Lower lobe of right lung (tissue), 2 donors: ENCODE measurements at regions not wholly inside any gene's neighbourhood (a gene's known extent, or its start where the extent isn't known, plus 50 kb on each side); places are given as distances from the start of the nearest gene placed in this dataset.

ENCODE experiments used
- ATAC-seq, 2 donors: fragments of 200-7000 bp; cut with Tn5 transposase; one replicate each; pipeline ENCODE4 v1.9.1; 2020 to 2022; ENCODE audit warnings: mild to moderate bottlenecking in 2 of 2, moderate library complexity in 2 of 2
- DNase-seq: peaks from one replicate; pipeline ENCODE4 v3.0.0-alpha.2; 2020
- H3K27ac ChIP-seq: fragments of 200-600 bp; one replicate; pipeline ENCODE4 v1.8.0; 2022
- H3K27me3 ChIP-seq: fragments of 200-600 bp; one replicate; pipeline ENCODE4 v1.8.0; 2022; ENCODE audit warnings: low read depth
- H3K36me3 ChIP-seq: fragments of 200-600 bp; one replicate; pipeline ENCODE4 v1.8.0; 2022; ENCODE audit warnings: mild to moderate bottlenecking
- H3K4me1 ChIP-seq: fragments of 200-600 bp; one replicate; pipeline ENCODE4 v1.8.0; 2022
- H3K4me3 ChIP-seq: fragments of 200-600 bp; one replicate; pipeline ENCODE4 v1.8.0; 2022; ENCODE audit warnings: mild to moderate bottlenecking
- H3K9me3 ChIP-seq: fragments of 200-600 bp; one replicate; pipeline ENCODE4 v1.8.0; 2022
- intact Hi-C: fragments of 100-400 bp; cut with DNase I; formaldehyde crosslinking; loops from one replicate; pipeline ENCODE4 v1.11.0; 2022
- TF ChIP-seq, protein P1 (sequence below): fragments of 200-600 bp; IDR thresholded peaks from one replicate; pipeline ENCODE4 v1.8.0; 2022; ENCODE audit warnings: antibody characterized with exemption, mild to moderate bottlenecking
- donor health status: DM: no; HTN: yes; CAD: no; lungs with severe emphysema.

DNA sequence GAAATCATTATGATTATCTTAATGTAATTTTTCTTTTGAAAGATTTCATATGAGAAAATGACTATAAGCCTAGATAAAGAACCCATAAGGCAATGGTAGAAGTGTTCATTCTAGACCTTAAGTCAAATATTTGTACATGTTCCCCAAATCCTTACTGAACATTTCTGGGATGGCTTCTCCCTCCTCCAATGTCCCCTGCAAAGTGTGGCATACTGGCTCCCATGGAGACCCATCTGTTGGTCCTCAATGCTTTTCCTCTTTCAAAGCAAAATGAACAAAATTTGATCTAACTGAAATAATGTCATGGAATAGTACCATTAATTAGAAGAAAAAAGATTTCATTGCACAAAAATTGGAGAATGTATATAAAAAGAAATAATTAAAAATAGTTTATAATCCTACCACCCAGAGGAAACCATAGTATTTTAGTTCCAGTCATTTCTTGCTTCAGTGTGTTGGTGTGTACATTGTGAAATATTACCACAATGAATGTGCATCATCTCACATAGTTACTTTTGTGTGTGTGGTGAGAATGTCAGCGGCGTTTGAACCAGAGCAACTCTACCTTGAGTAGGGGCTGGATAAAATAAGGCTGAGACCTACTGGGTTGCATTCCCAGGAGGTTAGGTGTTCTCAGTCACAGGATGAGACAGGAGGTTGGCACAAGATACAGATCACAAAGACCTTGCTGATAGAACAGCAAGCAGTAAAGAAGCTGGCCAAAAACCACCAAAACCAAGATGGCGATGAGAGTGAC lies 181.3 kb downstream of the UXS1 start:
- H3K27me3 ChIP-seq = no peaks in the 10 kb centered on the region
- no peaks in the 10 kb centered on the region for H3K4me1 ChIP-seq
- H3K4me3 ChIP-seq = no peak overlapping the region
- TF ChIP-seq, protein P1, sequence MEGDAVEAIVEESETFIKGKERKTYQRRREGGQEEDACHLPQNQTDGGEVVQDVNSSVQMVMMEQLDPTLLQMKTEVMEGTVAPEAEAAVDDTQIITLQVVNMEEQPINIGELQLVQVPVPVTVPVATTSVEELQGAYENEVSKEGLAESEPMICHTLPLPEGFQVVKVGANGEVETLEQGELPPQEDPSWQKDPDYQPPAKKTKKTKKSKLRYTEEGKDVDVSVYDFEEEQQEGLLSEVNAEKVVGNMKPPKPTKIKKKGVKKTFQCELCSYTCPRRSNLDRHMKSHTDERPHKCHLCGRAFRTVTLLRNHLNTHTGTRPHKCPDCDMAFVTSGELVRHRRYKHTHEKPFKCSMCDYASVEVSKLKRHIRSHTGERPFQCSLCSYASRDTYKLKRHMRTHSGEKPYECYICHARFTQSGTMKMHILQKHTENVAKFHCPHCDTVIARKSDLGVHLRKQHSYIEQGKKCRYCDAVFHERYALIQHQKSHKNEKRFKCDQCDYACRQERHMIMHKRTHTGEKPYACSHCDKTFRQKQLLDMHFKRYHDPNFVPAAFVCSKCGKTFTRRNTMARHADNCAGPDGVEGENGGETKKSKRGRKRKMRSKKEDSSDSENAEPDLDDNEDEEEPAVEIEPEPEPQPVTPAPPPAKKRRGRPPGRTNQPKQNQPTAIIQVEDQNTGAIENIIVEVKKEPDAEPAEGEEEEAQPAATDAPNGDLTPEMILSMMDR = no peak
- no peak overlapping the region for H3K27ac ChIP-seq
- no peaks in the 10 kb centered on the region for H3K9me3 ChIP-seq
- H3K36me3 ChIP-seq = no peaks in the 10 kb centered on the region
- ATAC-seq = no peak
- intact Hi-C loops = no loop called here
- DNase-seq = no peak

DNA sequence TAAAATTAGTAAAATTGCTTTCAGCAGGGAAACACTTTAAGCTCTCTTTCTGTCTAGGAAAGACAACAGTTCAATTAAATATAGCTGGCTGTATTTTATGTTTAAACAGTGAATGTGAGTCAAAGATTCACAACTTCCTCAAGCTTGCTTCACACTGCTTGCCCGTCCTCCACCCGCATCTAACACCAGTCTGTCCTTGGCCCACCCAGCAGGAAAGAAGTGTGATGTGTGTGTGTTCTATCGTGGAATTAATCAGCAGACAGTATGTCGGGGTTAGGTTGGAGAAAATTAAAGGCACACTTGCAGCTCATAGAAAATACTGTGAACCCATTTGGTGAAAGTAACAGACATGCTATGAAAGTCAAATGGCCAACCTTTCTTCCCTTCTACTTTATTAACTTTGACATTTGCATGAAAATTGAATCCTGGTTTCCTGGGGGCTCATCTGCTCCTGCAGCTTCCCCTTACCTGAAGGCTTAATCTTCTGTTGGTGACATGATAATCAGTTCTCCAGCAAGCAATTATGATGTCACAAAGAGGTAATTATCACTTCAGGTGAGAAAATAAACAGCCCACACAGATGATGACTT lies 182.0 kb downstream of the UXS1 start:
- no peak for ATAC-seq
- no peaks in the 10 kb centered on the region for H3K9me3 ChIP-seq
- no peaks in the 10 kb centered on the region for H3K27me3 ChIP-seq
- intact Hi-C loops = no loop called here
- H3K4me1 ChIP-seq = no peaks in the 10 kb centered on the region
- no peak for DNase-seq
- H3K36me3 ChIP-seq = no peaks in the 10 kb centered on the region
- TF ChIP-seq, protein P1 = no peak
- H3K4me3 ChIP-seq = no peak overlapping the region
- no peak overlapping the region for H3K27ac ChIP-seq

DNA sequence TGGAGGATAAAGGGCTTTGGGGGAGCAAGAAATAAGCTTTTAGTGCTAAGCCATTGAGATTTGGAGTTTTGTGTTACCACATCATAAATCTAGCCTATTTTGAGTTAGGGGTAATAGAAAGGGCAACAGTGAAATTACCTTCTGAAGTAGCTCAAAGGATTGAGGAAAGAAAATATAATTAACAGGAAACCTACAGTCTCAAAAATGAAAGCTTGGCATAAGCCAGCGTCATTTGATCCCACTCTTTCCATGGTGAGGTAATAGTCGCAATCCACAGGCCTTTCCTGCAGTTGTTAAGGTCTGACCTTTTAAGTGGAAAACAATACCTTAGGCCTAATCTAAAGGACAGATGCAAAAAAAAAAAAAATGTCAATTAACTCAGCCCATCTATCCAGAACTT lies 182.7 kb downstream of the UXS1 start:
- H3K27ac ChIP-seq = no peak overlapping the region
- H3K9me3 ChIP-seq = peaks cover 6% of the 10 kb centered on the region
- ATAC-seq = no peak
- TF ChIP-seq, protein P1 = no peak
- H3K36me3 ChIP-seq = no peaks in the 10 kb centered on the region
- no peaks in the 10 kb centered on the region for H3K27me3 ChIP-seq
- H3K4me3 ChIP-seq = no peak overlapping the region
- intact Hi-C loops = no loop called here
- no peak for DNase-seq
- no peaks in the 10 kb centered on the region for H3K4me1 ChIP-seq

DNA sequence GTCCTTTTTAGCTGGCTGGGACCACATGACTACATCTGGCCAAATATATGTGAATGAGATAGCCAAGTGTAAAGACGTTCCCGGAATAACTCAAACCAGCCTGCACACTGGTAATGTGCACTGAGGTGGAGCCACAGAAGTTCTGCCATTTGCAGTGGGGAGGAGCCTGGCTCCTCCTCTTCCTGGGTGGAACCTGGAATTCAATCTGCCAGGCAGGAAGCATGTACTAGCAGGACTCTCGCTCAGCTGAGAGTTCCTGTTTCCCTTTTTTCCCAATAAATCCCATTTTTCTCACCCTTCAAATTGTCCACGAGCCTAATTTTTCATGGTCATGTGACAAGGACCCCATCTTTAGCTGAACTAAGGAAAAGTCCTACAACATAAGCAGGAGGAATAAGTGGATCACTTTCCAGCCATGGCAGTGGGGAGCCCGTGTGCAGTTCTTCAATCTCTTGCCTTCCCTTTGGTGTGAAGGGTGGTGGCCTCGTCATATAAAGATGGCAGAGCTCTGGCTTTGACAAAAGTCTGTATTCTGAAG lies 183.2 kb downstream of the UXS1 start:
- H3K36me3 ChIP-seq = no peaks in the 10 kb centered on the region
- H3K27ac ChIP-seq = no peak overlapping the region
- ATAC-seq = no peak
- TF ChIP-seq, protein P1 = no peak
- peaks cover 11% of the 10 kb centered on the region for H3K9me3 ChIP-seq
- H3K4me3 ChIP-seq = no peak overlapping the region
- DNase-seq = no peak
- intact Hi-C loops = no loop called here
- H3K4me1 ChIP-seq = no peaks in the 10 kb centered on the region
- no peaks in the 10 kb centered on the region for H3K27me3 ChIP-seq

DNA sequence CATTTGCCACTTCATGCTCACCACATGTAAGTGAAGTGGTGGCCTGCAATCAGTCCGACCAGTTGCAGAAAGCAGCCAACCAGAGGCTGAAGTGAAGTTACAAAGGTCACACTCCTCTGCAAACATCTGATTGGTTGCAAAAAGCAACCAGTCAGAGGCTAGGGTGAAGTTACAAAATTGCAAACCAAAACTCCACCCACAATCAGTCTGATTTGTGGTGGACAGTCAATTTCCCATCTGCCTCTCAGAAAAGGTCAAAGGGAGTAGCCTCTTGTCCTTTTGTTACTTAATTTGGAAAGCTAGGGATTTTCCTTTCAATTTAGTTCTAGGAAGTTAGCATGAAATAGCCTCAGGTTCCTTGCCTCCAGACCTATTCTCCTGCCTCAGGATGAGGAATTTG lies 185.0 kb downstream of the UXS1 start:
- DNase-seq = no peak
- no peak overlapping the region for H3K27ac ChIP-seq
- intact Hi-C loops = no loop called here
- TF ChIP-seq, protein P1 = no peak
- H3K27me3 ChIP-seq = no peaks in the 10 kb centered on the region
- no peaks in the 10 kb centered on the region for H3K36me3 ChIP-seq
- peaks cover 26% of the 10 kb centered on the region for H3K9me3 ChIP-seq
- H3K4me1 ChIP-seq = no peaks in the 10 kb centered on the region
- no peak overlapping the region for H3K4me3 ChIP-seq
- ATAC-seq = no peak
